T follicular helper cell (primary cell): ENCODE measurements at regions not wholly inside any gene's neighbourhood (a gene's known extent, or its start where the extent isn't known, plus 50 kb on each side); places are given as distances from the start of the nearest gene placed in this dataset.

Source experiments
- DNase-seq: peaks from one replicate; pipeline ENCODE4 v3.0.0-alpha.2; 2020; ENCODE audit warnings: low read depth

GRCh38 chr10:43820663-43821062 is 172.0 kb upstream of the ZNF32 start:
- no peak for DNase-seq

GRCh38 chr10:43819464-43820230 is 171.0 kb upstream of the ZNF32 start:
- DNase-seq: no peak

- DNase-seq: no peak
Observed at GRCh38 chr10:43818687-43819086, 170.0 kb upstream of the ZNF32 start.

- no peak for DNase-seq
Observed at GRCh38 chr10:43817368-43817767, 168.7 kb upstream of the ZNF32 start.

- DNase-seq: peak; percentile 42
Observed at GRCh38 chr10:43816351-43817321, 168.0 kb upstream of the ZNF32 start.

GRCh38 chr10:43815181-43815885 is 166.7 kb upstream of the ZNF32 start:
- no peak for DNase-seq

GRCh38 chr10:43814663-43815062 is 166.0 kb upstream of the ZNF32 start:
- DNase-seq: no peak

GRCh38 chr10:43811871-43812270 is 163.2 kb upstream of the ZNF32 start:
- DNase-seq: no peak

- DNase-seq: no peak
Observed at GRCh38 chr10:43809211-43809930, 160.7 kb upstream of the ZNF32 start.

- no peak for DNase-seq
Observed at GRCh38 chr10:43808136-43808535, 159.5 kb upstream of the ZNF32 start.

- no peak for DNase-seq
Observed at GRCh38 chr10:43806831-43807640, 158.4 kb upstream of the ZNF32 start.

- DNase-seq: no peak
Observed at GRCh38 chr10:43803791-43804190, 155.1 kb upstream of the ZNF32 start.

GRCh38 chr10:43802988-43803696 is 154.5 kb upstream of the ZNF32 start:
- DNase-seq: no peak

GRCh38 chr10:43801626-43802025 is 152.9 kb upstream of the ZNF32 start:
- no peak for DNase-seq

- DNase-seq: no peak
Observed at GRCh38 chr10:43801140-43801539, 152.5 kb upstream of the ZNF32 start.

- DNase-seq: no peak
Observed at GRCh38 chr10:43796781-43797180, 148.1 kb upstream of the ZNF32 start.

GRCh38 chr10:43795639-43796038 is 147.0 kb upstream of the ZNF32 start:
- DNase-seq: no peak

- no peak for DNase-seq
Observed at GRCh38 chr10:43795093-43795492, 146.4 kb upstream of the ZNF32 start.

GRCh38 chr10:43794181-43794815 is 145.6 kb upstream of the ZNF32 start:
- no peak for DNase-seq

- no peak for DNase-seq
Observed at GRCh38 chr10:43793704-43794103, 145.0 kb upstream of the ZNF32 start.
